K562 (cell line): ENCODE measurements at regions not wholly inside any gene's neighbourhood (a gene's known extent, or its start where the extent isn't known, plus 50 kb on each side); places are given as distances from the start of the nearest gene placed in this dataset.

Experiments used
- LEF1 ChIP-seq: fragments of 450-650 bp; IDR thresholded peaks from 2 replicates; pipeline ENCODE4 v1.6.1; 2016; ENCODE audit warnings: mild to moderate bottlenecking
- MYC ChIP-seq, 2 experiments: fragments of 250-450 bp in 1 of 2; sonication (Bioruptor Pico) in 1 of 2; IDR thresholded peaks; 2 replicates each; pipeline versions ENCODE4 v1.5.1 to v1.6.1; 2012 to 2021; ENCODE audit warnings: low read depth in 2 of 2, borderline replicate concordance in 1 of 2, improper control_type of control experiment in 1 of 2, low read length in 1 of 2, mild to moderate bottlenecking in 1 of 2, moderate library complexity in 1 of 2
- YY1 ChIP-seq, 3 experiments: IDR thresholded peaks; 2 replicates each; pipeline ENCODE4 v1.6.1; 2011; ENCODE audit warnings: low read length in 2 of 3, mild to moderate bottlenecking in 2 of 3, moderate library complexity in 2 of 3, borderline replicate concordance in 1 of 3, control low read depth in 1 of 3, low read depth in 1 of 3; ENCODE audit not compliant: insufficient read depth in 3 of 3, insufficient replicate concordance in 2 of 3, control insufficient read depth in 1 of 3, insufficient read length in 1 of 3; ENCODE audit errors: extremely low read depth in 1 of 3
- ZFX ChIP-seq: sonication (generic); formaldehyde crosslinking; IDR thresholded peaks from 2 replicates; pipeline ENCODE4 v1.8.0; 2022; ENCODE audit warnings: mild to moderate bottlenecking, missing genetic modification reagents, moderate library complexity
- TF ChIP-seq, protein P1 (sequence below): fragments of 450-650 bp; IDR thresholded peaks from 2 replicates; pipeline ENCODE4 v1.6.1; 2018; ENCODE audit not compliant: partially characterized antibody
- TF ChIP-seq, protein P2 (sequence below), 2 experiments: fragments of 450-650 bp; formaldehyde crosslinking in 1 of 2; IDR thresholded peaks; 2 replicates each; pipeline versions ENCODE4 v1.4.0 to v1.6.1; 2014 to 2020; ENCODE audit warnings: mild to moderate bottlenecking in 2 of 2, borderline replicate concordance in 1 of 2, low read depth in 1 of 2

GRCh38 chr2:138213084-138213483, 248.8 kb downstream of the HNMT start:
- TF ChIP-seq YY1 (IDR thresholded peaks at IDR 0.05; ENCODE audit: borderline replicate concordance in 1 of 3, control insufficient read depth in 1 of 3, extremely low read depth in 1 of 3, insufficient read depth in 3 of 3, insufficient read length in 1 of 3, insufficient replicate concordance in 2 of 3, low read depth in 1 of 3, low read length in 2 of 3) (no peak), ZFX (CRISPR knock-in tag) (no peak), LEF1 (no peak), MYC (IDR thresholded peaks at IDR 0.05; ENCODE audit: low read depth, low read length) (no peak), MYC (CRISPR knock-in tag; IDR thresholded peaks at IDR 0.05; ENCODE audit: borderline replicate concordance, low read depth) (no peak)
- TF ChIP-seq, protein P1, sequence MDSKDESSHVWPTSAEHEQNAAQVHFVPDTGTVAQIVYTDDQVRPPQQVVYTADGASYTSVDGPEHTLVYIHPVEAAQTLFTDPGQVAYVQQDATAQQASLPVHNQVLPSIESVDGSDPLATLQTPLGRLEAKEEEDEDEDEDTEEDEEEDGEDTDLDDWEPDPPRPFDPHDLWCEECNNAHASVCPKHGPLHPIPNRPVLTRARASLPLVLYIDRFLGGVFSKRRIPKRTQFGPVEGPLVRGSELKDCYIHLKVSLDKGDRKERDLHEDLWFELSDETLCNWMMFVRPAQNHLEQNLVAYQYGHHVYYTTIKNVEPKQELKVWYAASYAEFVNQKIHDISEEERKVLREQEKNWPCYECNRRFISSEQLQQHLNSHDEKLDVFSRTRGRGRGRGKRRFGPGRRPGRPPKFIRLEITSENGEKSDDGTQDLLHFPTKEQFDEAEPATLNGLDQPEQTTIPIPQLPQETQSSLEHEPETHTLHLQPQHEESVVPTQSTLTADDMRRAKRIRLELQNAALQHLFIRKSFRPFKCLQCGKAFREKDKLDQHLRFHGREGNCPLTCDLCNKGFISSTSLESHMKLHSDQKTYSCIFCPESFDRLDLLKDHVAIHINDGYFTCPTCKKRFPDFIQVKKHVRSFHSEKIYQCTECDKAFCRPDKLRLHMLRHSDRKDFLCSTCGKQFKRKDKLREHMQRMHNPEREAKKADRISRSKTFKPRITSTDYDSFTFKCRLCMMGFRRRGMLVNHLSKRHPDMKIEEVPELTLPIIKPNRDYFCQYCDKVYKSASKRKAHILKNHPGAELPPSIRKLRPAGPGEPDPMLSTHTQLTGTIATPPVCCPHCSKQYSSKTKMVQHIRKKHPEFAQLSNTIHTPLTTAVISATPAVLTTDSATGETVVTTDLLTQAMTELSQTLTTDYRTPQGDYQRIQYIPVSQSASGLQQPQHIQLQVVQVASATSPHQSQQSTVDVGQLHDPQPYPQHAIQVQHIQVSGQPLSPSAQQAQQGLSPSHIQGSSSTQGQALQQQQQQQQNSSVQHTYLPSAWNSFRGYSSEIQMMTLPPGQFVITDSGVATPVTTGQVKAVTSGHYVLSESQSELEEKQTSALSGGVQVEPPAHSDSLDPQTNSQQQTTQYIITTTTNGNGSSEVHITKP, result no peak
- TF ChIP-seq, protein P2, sequence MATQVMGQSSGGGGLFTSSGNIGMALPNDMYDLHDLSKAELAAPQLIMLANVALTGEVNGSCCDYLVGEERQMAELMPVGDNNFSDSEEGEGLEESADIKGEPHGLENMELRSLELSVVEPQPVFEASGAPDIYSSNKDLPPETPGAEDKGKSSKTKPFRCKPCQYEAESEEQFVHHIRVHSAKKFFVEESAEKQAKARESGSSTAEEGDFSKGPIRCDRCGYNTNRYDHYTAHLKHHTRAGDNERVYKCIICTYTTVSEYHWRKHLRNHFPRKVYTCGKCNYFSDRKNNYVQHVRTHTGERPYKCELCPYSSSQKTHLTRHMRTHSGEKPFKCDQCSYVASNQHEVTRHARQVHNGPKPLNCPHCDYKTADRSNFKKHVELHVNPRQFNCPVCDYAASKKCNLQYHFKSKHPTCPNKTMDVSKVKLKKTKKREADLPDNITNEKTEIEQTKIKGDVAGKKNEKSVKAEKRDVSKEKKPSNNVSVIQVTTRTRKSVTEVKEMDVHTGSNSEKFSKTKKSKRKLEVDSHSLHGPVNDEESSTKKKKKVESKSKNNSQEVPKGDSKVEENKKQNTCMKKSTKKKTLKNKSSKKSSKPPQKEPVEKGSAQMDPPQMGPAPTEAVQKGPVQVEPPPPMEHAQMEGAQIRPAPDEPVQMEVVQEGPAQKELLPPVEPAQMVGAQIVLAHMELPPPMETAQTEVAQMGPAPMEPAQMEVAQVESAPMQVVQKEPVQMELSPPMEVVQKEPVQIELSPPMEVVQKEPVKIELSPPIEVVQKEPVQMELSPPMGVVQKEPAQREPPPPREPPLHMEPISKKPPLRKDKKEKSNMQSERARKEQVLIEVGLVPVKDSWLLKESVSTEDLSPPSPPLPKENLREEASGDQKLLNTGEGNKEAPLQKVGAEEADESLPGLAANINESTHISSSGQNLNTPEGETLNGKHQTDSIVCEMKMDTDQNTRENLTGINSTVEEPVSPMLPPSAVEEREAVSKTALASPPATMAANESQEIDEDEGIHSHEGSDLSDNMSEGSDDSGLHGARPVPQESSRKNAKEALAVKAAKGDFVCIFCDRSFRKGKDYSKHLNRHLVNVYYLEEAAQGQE (IDR thresholded peaks at IDR 0.05; ENCODE audit: borderline replicate concordance), result no peak
- TF ChIP-seq, protein P2 (CRISPR knock-in tag; IDR thresholded peaks at IDR 0.05; ENCODE audit: low read depth), result no peak
